Activated naive CD8-positive, alpha-beta T cell treated with anti-CD3 and anti-CD28 coated beads, Interleukin-2, amount 50 U/mL, for 16 hours (primary cell): ENCODE measurements at regions not wholly inside any gene's neighbourhood (a gene's known extent, or its start where the extent isn't known, plus 50 kb on each side); places are given as distances from the start of the nearest gene placed in this dataset.

Experiments
- DNase-seq: peaks from one replicate; pipeline ENCODE4 v3.0.0-alpha.2; 2020; ENCODE audit warnings: low read depth, low spot score

DNA sequence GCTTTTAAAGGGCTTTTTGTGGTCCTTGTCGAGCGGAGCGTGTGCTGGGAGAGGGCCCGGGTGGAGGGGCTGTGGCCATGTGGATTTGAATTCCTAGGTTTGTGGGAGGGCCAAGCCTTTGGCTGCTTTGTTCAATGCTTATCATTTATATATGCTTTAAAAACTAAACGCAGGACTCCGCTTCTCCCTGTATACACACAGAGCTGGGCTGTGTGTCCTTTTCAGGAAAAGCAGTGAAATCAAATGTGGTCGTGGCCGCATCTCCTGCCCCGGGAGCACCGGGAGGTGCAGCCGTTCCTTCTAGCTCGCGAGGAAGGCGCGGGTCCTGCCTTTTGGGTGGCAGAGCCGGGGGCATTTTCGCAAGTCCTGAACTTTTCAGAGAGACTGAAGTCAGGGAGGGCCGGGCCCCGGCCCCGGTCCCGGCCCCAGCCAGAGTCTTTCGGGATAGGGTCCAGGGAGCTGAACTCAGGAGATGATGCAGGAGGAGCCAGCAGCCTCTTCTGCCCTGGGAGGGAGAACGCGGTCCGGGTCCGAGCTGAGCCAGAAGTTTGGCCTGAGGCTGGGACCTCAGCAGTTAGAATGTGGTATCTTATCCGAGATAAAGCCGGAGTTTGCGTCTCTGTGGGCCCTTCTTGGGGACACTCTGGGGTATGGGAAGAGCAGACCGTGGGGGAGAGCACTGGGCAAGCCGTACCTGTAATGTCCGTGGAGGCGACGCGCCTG, 158.8 kb downstream of the C9orf152 start:
- no peak for DNase-seq

DNA sequence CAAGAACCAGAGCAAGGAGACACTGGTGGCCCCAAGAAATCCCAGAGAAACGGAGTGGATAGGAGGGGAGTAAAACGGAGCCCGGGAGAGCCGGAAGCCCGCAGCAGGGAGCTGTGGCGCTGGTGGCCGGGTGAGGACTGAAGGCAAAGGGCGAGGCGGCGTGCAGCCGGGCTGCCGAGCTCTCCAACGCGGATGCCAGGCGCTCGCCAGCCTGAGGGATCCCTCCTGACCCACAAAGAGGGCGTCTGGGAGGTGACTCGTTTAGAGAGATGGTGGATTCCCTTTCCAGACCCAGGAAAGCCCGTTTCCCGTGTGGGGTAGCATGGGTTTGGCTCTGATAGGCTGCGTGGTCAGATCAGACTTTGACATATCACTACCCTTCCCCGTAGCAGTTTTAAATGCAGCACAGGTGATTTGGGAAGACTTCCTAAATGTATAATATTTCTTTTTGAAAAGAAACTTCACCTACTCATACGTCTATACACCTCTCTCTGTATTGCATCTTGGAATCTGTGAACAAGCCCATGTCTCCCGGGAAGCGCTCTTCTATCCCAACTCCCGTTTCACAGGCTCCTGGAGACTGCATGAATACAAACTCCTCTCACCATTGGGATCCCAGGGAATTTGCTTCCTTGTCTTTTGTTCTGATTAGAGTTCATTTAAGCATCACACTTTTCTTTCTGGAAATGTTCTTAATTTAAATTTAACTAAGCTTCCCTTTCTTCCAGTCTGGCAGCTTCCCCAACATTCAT, 158.1 kb downstream of the C9orf152 start:
- DNase-seq, result no peak

DNA sequence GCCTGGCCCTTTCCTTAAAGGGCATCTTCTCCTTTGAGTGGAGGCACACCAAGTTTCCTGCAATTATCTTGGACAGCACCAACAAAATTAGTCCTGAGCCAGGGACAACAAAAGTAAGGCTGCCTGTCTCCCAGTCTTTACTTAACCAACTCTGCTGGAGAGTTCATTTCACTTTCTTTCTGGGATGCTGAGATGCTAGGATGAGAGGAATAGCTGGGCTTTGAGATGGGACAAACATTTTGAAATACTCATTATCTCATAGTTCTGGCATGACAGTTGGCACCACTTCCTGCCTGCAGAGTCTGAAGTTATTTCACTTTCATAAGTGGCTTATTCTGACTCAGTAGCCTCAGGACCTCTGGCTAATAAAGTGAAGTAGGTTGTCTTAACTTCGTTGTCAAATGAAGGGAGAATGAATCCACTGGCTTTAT, 157.0 kb downstream of the C9orf152 start:
- DNase-seq, result no peak

DNA sequence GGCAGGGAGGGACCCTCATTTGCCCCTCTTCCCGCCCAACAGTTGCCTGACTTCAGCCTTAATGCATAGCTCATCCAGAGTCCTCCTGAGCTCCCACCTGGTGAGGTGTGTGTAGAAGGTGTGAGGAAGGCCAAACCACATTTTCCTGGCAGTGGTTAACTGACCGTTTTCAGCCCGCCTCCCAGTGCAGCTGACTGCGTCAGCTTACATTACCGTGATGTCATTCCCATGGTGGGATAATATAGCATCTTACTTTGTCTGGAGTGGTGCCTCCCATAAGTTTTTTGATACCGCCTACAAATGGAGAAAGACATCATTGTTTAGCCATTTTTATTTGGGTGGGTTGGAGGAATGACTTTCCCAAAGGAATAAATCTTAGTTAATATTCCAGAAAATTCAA, 151.9 kb downstream of the C9orf152 start:
- no peak for DNase-seq

DNA sequence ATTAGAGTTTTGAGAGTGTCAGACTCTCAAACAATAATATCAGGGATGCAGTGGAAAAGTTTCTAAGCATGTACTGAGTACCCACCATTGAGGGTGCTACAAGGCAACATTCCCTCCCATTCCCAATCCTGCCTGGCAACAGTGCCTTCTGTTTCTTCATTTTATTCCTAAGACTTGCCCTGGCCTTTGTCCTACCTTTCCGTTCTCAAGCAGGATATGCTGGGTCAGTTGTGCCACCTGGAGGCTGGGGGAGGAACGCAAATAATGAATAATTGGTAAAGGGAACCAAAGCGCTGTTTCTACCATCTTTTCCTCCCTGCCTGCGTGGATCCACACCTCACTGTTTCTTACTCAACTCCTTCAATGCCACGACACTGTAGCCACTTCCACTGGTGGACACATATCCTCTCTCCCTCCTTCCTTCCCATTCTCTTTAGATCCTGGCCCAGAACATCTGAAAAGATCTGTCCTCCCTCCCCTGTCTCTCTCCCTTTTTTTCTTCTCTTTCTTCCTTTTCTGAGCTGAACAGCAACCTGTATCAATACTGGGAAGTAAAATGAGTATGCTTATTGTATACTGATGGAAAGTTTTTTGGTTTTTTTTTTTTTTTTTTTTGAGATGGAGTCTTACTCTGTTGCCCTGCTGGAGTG, 149.5 kb downstream of the C9orf152 start:
- DNase-seq, result no peak

DNA sequence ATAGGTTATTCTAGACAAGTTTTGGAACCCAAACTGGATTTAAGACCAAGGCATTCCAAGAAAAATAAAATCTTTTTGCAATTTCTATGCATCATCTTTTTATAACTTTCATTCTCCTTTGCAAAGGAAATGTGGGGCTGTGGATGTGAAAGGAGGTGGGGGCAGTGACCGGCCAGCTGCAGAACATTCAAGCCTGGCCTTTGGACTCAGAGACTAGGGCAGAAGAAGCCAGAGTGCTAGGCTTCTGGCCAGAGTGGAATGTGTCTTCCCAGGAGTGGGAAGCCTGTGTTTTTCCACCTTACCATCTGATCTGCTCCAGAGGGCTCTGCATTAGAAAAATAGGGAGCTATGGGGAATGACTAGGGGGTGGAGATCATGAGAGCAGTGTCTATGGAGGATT, 148.5 kb downstream of the C9orf152 start:
- DNase-seq, result no peak

DNA sequence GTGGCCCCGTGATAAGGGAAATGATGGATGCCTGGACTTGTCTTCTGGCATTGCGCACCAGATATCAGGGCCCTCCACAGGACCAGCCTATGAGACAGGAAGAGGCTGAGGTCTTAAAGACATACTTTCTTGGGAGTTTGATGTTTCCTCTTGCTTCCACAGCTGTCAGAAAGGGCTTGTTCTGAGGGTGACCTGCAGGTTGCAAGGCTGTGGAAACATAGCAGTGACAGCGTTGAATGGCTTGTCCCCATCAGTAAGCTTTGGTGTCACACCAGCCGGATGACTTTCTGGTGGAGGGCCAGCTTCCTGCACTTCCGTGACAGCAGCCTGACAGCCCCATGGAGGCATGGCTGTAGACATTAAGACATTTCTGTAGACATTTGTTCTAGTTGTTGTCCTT, 143.2 kb downstream of the C9orf152 start:
- no peak for DNase-seq

DNA sequence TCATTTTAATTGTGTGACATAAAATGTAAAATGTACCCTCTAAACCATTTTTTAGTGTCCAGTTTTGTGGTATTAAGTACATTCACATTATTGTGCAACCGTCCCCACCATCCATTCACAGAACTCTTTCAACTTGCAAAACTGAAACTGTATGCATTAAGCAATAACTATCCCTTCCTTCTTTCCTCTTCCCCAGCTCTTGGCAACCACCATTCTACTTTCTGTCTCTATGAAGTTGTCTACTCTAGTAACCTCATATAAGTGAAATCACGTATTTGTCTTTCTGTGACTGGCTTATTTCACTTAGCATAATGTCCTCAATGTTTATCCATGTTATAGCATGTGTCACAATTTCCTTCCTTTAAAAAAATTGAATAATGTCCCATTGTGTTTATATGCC, 142.4 kb downstream of the C9orf152 start:
- DNase-seq, result no peak

DNA sequence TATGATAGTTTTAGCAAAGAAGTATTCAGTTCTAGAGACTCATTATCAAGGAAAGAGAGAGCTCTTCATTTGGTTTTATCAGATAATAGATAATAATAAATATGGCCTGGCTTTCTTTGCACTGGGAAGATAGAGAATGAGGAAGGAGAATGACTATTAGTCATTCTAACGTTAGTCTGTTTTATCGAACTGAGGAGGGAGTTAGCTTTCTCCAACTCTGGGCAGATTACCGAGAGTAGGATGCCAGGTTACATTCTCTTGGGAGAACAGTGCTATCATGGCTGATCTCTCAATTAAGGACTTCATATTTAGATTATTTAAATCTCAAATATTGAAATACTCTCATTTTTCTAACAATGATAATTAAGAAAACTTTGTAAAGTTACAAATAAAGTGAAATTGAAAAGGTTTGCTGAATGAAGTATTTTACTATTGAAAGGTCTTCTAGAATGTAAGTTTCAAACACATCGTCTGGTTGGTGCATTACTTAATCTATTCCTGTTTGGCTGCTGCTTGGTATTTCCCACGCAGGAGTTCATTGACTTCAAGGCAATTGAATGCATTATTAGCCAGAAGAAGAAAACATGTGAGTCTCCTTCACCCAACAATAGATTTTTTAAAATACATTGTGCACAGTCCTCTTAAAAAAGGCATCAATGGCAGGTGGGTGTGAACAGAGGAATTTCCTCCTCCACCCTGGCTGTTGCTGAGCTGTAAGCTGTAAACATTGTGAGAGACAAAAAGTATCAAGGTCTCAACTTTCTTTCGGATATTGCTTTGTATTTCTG, 140.8 kb downstream of the C9orf152 start:
- no peak for DNase-seq

DNA sequence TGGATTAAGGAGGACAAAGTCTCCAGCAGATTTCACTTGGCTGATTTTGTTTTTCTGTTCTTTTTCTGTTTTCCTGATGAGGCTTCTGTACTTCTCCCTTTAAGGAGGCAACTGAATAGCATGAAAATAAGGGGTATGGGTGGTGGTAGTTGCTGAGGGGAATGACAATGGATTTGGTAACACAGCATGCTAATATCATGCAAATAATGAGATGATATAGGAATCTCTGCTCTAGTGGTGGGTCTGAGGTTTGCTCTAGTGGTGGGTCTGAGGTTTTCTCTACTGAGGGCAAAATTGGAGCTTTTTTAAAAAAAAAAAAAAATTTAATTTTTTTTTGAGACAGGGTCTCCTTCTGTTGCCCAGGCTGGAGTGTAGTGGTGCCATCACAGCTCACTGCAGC, 139.7 kb downstream of the C9orf152 start:
- no peak for DNase-seq

DNA sequence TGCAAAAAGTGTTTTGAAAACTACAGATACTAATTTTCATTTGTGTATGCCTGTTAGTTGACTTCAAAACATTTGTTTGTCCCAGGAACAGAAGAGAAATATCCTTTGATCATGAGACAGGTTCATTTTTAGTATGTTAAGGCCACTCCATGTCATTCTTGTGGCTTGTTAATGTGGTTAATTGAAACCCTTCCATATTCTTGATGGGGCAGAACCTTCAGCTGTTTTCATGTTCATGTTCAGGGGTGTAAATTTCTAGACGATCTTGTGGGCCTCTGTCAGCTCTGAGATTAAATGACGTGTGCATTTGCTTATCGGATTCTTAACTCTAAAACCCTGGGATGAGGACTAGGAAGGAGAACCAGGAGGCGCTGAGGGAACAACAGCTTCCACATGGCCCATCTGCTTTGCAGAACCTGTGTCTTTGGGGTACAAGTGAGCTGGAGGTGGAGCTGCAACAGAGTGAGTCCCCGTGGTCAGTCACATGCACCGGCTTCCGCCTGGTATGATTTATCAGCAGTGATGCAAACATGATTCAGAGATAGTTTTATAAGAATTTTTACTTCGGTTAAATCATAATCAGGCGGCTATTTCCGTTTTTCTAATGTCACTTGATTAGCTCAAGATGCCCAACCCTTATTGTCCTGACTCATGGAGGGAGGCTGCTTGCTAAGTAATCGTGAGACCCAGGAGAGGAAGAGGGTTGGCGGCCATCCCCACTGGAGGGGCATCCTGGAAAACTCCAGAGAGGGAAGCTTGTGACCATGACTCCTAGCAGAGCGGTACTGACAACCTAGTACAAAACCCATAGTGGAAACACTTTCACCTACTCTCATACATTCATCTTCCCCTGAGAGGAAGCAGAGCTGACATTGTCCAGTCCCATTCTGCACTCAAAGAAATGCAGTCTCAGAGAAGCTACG, 138.4 kb downstream of the C9orf152 start:
- no peak for DNase-seq

DNA sequence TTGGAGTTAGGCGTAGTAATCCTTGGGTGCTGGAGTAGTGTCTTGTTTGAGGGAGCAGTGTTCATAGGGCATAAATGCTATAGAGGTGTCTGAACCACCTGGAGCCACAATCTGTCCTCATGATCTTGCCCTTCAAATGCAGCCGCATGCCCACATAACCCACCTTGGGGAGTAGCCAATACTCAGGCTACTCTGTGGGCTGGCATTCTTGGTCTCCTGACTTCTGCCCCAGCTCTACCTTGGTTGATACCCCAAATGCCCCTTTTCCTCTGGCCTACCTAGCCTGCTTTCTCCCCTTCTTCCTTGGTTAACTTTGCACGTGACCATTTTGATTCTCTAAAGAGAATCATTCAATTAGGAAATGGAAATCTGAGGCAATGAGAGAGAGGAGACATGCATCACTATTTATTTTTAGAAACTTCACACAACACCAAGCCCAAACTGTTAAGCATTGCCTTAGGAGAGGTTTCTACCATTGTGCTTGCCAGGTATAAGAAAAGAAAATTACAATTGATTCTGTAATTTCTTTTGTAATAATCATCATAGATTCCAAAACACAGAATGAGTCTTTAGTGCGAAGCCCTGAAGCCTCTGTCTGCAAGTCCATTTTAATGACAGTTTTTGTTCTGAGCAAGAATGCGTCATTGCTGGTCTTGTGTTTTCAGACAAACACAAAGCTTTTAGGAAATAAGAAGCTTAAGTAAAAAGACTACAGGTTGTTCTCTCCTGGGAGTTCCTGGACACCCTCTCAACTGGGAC, 135.2 kb downstream of the C9orf152 start:
- no peak for DNase-seq

DNA sequence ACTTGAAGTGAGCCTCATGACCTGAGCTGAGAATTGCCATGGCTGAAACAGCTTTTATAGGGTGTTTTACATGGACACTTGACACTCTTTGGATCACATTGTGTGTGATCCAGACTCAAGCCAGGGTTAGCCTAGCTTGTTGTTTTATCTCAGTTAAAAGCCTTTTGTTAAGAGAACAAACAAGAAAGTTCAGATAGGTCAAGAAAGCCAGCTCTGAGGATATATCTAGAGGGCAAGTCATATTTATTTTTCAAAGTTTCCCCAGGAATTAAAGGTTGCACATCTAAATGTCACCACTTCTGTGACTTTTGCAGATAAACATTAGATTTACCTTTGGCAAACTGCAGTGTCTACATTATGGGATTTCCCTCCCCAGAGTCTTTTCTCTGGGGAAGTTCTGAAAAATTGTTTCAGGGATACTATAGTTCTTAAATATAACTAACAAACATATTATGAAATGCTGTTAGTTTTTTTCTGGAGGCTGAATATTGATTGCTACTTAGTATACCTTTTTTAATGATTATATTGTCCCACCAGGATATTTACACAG, 134.5 kb downstream of the C9orf152 start:
- no peak for DNase-seq

DNA sequence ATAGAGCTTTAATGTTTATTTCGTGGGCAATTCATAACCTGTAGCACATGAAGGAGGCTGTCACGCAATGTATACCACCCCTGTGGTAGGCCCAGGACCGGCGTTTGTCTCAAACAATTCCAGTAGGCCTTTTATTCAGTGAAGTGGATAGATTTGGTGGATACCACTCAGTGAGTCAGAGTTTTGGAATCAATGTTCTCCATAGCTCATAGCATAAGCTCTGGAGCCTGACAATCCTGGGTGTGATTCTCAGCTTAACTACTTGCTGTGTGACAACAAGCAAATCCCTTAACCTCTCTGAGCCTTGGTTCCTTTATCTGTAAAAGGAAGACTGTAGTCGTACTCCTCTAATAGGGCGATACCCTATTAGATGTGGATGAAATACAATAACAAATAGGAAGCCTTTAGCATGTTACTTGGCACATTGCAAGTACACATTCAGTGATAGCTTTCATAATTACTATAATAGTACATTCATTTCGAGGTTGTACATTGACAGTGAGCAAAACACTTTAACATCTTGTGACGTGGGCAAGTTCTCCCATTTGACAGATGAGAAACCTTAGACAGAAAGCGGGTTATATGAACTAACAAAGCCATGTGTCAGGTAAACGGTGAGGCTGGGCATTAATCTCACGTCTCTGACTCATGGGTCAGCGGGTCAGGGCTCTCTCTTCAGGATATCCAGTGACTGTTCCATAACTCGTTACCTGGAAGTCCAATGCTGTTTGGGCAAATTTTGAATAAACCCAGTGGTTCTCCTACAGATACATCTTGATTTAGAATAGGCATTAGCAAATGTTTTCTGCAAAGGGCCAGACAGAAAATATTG, 130.8 kb downstream of the C9orf152 start:
- no peak for DNase-seq

DNA sequence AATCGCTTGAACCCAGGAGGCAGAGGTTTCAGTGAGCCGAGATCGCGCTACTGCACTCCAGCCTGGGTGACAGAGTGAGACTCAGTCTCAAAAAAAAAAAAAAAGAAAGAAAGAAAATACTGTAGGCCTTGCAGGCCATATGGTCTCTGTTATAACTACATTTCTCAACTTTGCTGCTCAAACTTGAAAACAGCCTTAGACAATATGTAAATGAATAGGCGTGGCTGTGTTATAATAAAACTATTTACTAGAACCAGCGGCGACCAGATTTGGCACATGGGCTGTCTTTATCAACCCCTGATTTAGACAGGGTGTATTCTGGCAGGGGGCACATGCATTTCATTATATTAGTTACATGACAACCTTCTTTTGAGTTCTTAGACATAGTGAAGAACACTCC, 130.0 kb downstream of the C9orf152 start:
- no peak for DNase-seq

DNA sequence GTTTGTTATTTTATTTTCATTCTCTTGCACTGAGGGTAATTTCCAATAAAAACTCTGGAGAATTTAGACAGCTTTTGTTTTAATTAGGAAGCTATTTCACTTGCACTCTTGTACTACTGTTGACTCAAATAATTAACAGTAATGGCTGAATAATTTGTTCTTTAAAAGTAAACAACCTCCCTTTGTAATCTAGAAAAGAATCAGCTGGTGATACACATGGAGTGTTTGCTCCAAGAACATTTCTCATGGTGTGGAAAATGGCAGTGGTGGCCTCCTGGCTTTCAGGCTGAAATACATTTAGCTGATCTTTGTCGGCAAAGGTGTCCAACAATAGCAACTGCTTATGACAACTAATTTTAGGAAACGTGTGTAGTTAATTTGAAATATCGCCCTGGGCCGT, 129.4 kb downstream of the C9orf152 start:
- no peak for DNase-seq

DNA sequence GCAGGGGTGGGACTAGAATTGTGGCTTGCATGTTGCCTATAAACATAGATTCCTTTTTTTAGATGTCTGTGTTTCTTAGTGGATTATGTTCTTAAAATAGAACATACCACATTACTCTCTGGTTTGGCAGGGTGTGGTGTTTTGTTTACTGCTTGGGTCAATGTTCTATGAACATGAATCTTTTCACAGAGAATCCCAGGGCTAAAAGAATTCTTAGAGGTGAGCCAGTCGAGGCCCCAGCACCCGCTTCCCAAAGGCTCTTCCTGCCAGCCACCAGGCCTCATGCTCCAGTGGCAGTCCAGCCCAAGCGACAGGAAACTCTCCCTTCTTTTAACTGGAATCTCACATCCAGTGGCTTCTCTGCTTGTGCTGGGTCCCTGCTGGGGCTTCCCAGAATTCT, 126.6 kb downstream of the C9orf152 start:
- no peak for DNase-seq

DNA sequence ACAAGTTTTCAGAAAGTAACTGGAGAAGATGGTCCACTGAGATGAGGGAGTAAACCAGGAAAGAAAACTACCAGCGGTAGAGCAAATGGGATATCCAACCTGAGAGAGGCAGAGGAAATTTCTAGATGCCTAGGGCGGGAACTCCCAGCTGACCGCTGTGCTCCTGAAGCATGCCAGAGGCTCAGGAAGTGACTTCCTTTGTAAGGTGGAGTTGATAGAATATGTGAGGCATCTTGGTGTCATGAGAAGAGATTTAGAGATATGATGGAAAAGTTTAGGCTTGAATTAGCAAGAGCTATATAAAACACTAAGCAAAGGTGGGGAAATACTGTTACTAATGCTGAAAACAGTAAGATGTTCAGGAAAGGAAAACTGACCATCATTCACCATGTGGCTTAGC, 124.1 kb downstream of the C9orf152 start:
- DNase-seq, result no peak

DNA sequence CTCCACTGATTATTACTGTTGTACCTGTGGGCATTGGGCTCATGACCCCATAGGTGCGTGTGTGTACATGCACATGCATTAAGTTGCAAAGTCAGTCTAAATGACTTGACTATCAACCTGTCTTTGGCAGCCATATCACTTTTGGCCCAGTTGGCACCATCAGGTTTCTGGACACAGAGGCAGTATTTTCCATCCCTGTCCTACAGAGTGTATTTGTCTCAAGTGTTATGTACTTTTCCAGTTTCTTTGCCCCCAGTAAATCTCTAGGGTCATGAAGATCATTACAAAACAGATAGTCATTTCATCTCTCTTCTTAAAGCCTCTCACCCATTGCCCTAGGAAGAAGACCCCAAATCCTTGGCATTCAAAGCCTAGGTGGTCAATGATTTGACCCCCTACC, 121.4 kb downstream of the C9orf152 start:
- DNase-seq, result no peak
